H1 (cell line): ENCODE measurements at regions not wholly inside any gene's neighbourhood (a gene's known extent, or its start where the extent isn't known, plus 50 kb on each side); places are given as distances from the start of the nearest gene placed in this dataset.

Experiments used
- KDM1A ChIP-seq: fragments of 200-600, 300-600 bp; sonication (generic); IDR thresholded peaks from 2 replicates; pipeline ENCODE4 v1.7.1; 2016; ENCODE audit warnings: mild to moderate bottlenecking, low read length, borderline replicate concordance
- TBP ChIP-seq: IDR thresholded peaks from 2 replicates; pipeline ENCODE4 v1.6.1; 2011; ENCODE audit warnings: low read depth, low read length, improper control_type of control experiment
- TF ChIP-seq, protein P1 (sequence below): IDR thresholded peaks from 2 replicates; pipeline ENCODE4 v1.6.1; 2011; ENCODE audit warnings: low read length, improper control_type of control experiment

- TF ChIP-seq, protein P1, sequence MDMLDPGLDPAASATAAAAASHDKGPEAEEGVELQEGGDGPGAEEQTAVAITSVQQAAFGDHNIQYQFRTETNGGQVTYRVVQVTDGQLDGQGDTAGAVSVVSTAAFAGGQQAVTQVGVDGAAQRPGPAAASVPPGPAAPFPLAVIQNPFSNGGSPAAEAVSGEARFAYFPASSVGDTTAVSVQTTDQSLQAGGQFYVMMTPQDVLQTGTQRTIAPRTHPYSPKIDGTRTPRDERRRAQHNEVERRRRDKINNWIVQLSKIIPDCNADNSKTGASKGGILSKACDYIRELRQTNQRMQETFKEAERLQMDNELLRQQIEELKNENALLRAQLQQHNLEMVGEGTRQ: no peak
- TF ChIP-seq KDM1A (no peak), TBP (no peak)
Measured at GRCh38 chr1:185487936-185488335, 170.9 kb upstream of the IVNS1ABP start (continued).
